Tibial artery (tissue), 4 donors: ENCODE measurements at regions not wholly inside any gene's neighbourhood (a gene's known extent, or its start where the extent isn't known, plus 50 kb on each side); places are given as distances from the start of the nearest gene placed in this dataset.
A peak's percentile ranks its signal among the peaks of the same experiment; 100 is the strongest.

Experiments
- DNase-seq, 2 donors: peaks; one replicate each; pipeline ENCODE4 v3.0.0-alpha.2; 2019
- H3K27ac ChIP-seq, 2 donors: fragments of 200-600 bp; sonication (generic) in 1 of 2; 1 replicate in 1 of 2; 2 replicates in 1 of 2; pipeline ENCODE4 v1.5.1; 2018 to 2019; ENCODE audit warnings: mild to moderate bottlenecking in 1 of 2
- H3K27me3 ChIP-seq, 2 donors: fragments of 200-600 bp; sonication (generic) in 1 of 2; one replicate each; pipeline versions ENCODE4 v1.5.1 to v1.6.0; 2016 to 2019
- H3K36me3 ChIP-seq, 3 donors: fragments of 200-600 bp; sonication (generic) in 2 of 3; one replicate each; pipeline ENCODE4 v1.5.1; 2016 to 2019; ENCODE audit warnings: mild to moderate bottlenecking in 2 of 3
- H3K4me1 ChIP-seq, 4 donors: fragments of 200-600 bp; sonication (generic) in 2 of 4; 1 replicate in 3 of 4; 2 replicates in 1 of 4; pipeline ENCODE4 v1.5.1; 2016 to 2019
- H3K4me3 ChIP-seq, 2 donors: fragments of 200-600 bp; sonication (generic) in 1 of 2; 1 replicate in 1 of 2; 2 replicates in 1 of 2; pipeline ENCODE4 v1.5.1; 2018 to 2019; ENCODE audit warnings: mild to moderate bottlenecking in 2 of 2
- H3K9me3 ChIP-seq, 3 donors: fragments of 200-600 bp; sonication (generic) in 1 of 3; one replicate each; pipeline ENCODE4 v1.5.1; 2016 to 2019
- CTCF ChIP-seq, 2 experiments: fragments of 200-600 bp in 1 of 2; fragments of 450-650 bp in 1 of 2; IDR thresholded peaks; one replicate each; pipeline ENCODE4 v1.5.1; 2017 to 2019; ENCODE audit warnings: antibody characterized with exemption in 2 of 2, mild to moderate bottlenecking in 1 of 2, moderate library complexity in 1 of 2
- intact Hi-C: fragments of 100-400 bp; cut with DNase I; formaldehyde crosslinking; loops from one replicate; pipeline ENCODE4 v1.15.0; 2023; ENCODE audit warnings: low total_unique reads

DNA sequence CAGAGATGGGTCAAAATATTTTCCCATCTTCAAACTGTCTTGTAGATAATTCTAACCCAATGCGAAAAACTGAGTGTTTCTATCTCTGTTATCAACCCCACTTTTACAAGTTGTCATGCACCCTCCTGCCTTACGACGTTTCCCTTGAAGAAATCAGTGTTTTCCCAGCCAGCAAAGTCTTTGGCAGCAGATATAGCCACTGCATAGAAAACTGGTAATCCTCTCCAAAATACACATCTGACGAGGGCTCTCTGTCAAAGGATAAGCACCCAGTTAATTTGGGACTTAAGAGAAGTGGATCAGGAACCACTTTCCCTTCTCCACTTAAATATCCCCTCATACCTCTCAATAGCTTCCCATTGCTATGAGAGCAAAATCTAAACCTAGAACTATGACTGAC, 351.9 kb upstream of the MIR17HG start:
- Histone ChIP-seq H3K27me3 (no peaks in the 10 kb centered on the region), H3K4me3 (no peak overlapping the region), H3K9me3 (no peaks in the 10 kb centered on the region), H3K4me1 (no peaks in the 10 kb centered on the region), H3K36me3 (no peaks in the 10 kb centered on the region), H3K27ac (no peak overlapping the region)
- intact Hi-C loops = no loop called here
- DNase-seq = no peak
- no peak for TF ChIP-seq CTCF (IDR thresholded peaks at IDR 0.05)

DNA sequence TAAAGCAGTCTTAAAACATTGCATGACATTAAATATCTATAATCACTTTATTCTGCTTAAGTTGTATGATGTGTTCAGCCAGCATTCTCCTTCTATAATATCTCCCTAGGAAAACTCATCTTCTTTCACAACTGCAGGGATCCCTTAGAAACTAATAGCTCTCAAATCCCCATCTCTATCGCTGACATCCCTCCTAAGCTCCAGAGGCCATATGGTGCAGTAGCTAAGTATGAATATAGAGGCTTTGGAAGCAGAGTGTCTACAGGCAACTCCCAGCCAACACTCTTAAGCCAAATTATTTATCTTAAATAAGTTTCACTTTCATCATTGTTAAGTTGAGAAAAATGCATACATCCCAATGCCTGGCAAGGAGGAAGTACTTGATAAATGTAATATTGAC, 349.5 kb upstream of the MIR17HG start:
- TF ChIP-seq CTCF (IDR thresholded peaks at IDR 0.05) = no peak
- no peaks in the 10 kb centered on the region for H3K9me3 ChIP-seq
- H3K27ac ChIP-seq = no peak overlapping the region
- no peak for DNase-seq
- H3K4me1 ChIP-seq = no peaks in the 10 kb centered on the region
- intact Hi-C loops = no loop called here
- no peaks in the 10 kb centered on the region for H3K36me3 ChIP-seq
- H3K4me3 ChIP-seq = no peak overlapping the region
- H3K27me3 ChIP-seq = no peaks in the 10 kb centered on the region

- Histone ChIP-seq H3K27ac (no peak overlapping the region), H3K4me3 (no peak overlapping the region), H3K9me3 (no peaks in the 10 kb centered on the region), H3K36me3 (no peaks in the 10 kb centered on the region), H3K4me1 (no peaks in the 10 kb centered on the region), H3K27me3 (no peaks in the 10 kb centered on the region)
- intact Hi-C loops = no loop called here
- DNase-seq = no peak
- TF ChIP-seq CTCF (IDR thresholded peaks at IDR 0.05) = no peak
These were observed 348.1 kb upstream of the MIR17HG start for GRCh38 chr13:90999401-90999800.

- Histone ChIP-seq H3K4me3 (no peak overlapping the region), H3K9me3 (no peaks in the 10 kb centered on the region), H3K36me3 (no peaks in the 10 kb centered on the region), H3K27me3 (no peaks in the 10 kb centered on the region), H3K27ac (no peak overlapping the region), H3K4me1 (no peaks in the 10 kb centered on the region)
- no peak for DNase-seq
- TF ChIP-seq CTCF (IDR thresholded peaks at IDR 0.05) = no peak
- intact Hi-C loops = no loop called here
These were observed 346.1 kb upstream of the MIR17HG start for GRCh38 chr13:91001371-91001770.

DNA sequence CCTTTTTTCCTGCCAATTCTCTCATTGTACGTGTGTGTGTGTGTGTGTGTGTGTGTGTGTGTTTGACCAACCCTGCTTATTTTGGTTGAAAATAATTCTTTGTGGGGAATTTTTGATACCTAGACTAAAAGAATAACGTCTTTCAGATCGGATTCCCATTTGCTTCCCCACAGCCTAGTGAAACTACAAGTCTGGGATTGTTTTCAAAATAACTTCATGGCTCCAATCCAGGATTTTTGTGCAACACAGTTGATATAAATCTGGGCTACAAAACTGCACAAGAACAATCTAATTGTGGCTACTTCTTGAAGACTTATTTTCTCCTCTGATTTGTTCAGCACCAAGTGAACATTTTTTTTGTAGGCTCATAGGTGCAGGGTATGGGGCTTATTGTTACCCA, 332.8 kb upstream of the MIR17HG start:
- intact Hi-C loops = no loop called here
- H3K27me3 ChIP-seq = no peaks in the 10 kb centered on the region
- H3K4me3 ChIP-seq = no peak overlapping the region
- TF ChIP-seq CTCF (IDR thresholded peaks at IDR 0.05) = no peak
- no peaks in the 10 kb centered on the region for H3K9me3 ChIP-seq
- no peaks in the 10 kb centered on the region for H3K4me1 ChIP-seq
- H3K27ac ChIP-seq = no peak overlapping the region
- no peak for DNase-seq
- H3K36me3 ChIP-seq = no peaks in the 10 kb centered on the region

DNA sequence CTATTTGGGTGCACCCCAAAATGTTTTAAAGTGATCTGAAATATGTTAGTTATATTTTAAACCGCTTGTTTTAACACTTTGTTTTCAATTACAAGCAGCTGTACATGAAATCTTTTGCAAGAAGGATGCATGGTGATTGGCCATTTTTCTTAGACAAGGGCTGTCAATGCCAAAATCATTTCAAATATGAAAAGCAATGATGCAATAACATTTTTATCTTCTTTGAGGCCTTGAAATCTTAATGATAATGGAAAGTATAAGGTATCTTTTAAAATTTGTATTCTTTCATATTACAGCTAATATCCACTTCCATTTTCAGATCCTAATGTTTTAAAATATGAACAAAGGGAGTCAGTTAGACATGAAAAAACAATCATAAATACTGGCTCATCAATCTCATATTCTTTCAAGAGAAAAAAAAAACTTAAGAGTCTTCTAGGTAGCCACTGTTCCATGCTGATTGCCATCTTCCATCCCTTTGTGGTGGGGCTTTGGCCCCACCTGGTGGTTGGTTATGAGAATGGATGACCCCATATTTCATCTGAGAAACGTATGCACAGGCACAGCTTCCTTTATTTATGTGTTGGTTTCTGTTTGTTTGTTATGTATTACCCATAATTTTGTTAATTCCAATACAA, 330.3 kb upstream of the MIR17HG start:
- peak; percentile 32 to 56 for TF ChIP-seq CTCF (IDR thresholded peaks at IDR 0.05)
- Histone ChIP-seq H3K27me3 (no peaks in the 10 kb centered on the region), H3K9me3 (no peaks in the 10 kb centered on the region), H3K4me1 (no peaks in the 10 kb centered on the region), H3K36me3 (no peaks in the 10 kb centered on the region), H3K4me3 (no peak overlapping the region), H3K27ac (no peak overlapping the region)
- DNase-seq = no peak
- intact Hi-C loops = no loop called here
